Hematopoietic multipotent progenitor cell treated with erythropoietin and hydrocortisone succinate and interleukin-3 and kit ligand, for 8 days (in vitro differentiated cells): ENCODE measurements at regions not wholly inside any gene's neighbourhood (a gene's known extent, or its start where the extent isn't known, plus 50 kb on each side); places are given as distances from the start of the nearest gene placed in this dataset.
"Not testable (repeated sequence)": the region's sequence is repeated elsewhere in the genome, so short reads cannot be mapped to it uniquely, and the experiment has no call there.

ENCODE experiments used
- DNase-seq: peaks from one replicate; pipeline ENCODE4 v3.0.0-alpha.2; 2015

DNA sequence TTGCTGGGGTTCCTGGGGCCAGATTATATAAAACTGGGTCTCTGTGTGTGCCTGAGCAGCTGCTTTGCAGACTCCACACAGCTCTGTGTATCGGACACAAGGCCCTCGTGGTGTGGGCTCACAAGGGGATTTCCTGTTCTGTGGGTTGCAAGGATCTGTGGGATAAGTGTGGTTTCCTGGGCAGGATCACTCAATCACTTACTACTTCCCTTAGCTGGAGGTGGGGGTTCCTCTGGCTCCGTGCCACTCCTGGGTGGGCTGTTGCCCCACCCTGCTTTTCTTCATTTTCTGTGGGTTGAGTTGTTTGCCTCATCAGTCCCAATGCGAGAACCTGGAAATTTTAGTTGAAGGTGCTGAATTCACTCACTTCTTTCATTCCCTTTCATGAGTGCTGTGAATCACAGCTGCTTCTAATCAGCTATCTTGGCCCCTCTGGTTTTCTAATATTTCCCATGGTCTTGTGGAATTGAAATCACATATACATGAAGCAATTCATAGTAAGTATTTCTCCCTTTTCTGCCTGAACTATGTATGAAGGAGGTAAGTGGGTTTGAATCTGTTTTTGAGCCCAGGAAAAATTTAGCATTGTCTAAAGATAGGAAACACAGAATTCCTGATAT lies 196.3 kb downstream of the DCDC2C start:
- no peak for DNase-seq

DNA sequence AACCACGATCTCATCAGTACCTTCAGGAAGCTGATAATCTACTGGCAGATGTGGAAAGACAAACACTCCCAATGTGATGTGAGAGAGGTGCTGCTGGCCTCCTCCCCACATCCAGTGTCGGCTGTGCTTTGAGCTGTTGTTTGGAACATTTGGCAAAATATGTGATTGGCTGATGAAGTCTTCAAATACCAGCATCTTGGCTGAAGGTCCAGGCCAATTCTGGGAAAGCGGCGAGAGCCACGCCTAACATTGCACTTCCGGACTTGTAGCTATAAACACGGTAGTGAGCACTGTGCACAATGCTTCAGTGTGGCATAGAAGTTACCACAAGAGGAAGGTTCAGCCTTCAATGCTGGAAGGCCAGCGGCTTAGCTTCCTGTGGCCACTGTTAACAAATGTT lies 198.8 kb downstream of the DCDC2C start:
- DNase-seq = no peak

DNA sequence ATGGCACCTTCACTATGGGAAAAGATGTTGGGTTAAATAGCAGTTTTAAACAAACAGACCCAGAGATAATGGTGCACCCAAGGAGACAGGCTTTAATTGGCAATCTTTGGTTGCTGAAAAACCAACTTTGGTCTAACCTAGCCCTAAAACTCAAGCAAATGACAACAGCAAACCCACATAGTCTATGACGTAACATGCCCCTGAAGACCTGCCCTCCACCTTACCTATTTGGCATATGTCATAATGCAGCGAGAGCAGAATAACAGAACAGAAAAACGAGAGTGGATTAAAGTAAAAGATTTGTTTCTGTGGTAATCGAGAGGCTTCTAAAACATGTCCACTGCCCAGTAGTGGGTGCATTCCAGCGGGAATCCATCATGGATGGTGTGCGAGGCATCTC lies 200.7 kb downstream of the DCDC2C start:
- DNase-seq = no peak

DNA sequence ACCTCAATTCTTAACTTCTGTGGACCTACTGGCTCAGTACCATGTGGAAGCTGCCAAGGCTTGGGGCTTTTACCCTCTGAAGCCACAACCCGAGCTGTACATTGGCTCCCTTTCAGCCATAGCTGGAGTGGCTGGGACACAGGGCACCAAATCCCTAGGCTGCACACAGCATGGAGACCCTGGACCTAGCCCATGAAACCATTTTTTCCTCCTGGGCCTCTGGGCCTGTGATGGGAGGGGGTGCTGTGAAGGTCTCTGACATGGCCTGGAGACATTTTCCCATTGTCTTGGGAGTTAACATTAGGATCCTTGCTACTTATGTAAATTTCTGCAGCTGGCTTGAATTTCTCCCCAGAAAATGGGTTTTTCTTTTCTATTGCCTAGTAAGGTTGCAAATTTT lies 205.1 kb downstream of the DCDC2C start:
- DNase-seq = not testable (repeated sequence)

DNA sequence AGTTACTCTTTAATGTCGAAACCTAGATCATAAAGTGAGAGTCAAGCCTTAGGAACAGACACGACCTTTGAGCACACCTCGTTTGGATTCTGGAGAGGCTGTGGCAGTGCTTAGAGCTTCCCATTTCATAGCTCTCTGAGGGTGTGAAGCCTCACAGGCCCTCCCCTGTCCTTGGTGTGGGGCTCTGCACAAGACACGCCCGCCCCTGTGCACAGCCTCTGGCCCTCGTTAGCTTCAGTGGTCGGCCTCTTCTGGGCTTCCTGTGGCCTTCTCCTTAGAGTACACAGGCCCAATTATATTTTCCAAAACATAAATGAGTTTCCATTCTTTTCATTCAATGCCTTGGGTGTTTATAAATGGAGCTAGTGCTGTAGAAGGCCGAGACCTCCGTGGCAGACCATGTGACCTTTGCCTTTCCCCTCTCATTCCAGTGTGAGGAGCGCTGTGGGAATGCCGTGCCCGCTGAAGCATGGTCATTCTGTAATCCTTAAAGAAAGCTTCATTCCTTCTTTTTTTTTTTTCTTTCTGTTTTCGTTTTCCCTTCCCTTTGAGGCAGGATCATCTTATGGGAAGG lies 208.6 kb downstream of the DCDC2C start:
- no peak for DNase-seq

DNA sequence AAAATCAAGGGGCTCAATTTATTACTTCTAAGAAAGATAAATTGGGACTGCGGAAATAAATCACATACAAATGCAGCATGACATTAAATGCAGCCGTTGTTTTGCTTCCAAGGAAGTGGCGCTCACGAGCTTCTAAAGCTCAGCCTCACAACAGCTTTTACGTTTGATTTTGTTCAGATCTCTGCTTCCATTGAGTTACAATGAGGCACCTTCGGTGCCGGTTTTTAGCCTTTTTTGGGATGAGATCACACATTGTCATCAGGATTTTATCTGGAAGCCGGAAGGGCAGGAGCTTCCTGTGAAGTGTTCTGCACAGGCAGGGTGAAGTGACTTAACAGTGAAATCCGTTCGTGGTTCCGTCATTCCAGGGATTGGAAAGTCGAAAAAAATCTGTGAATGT lies 209.8 kb downstream of the DCDC2C start:
- no peak for DNase-seq

DNA sequence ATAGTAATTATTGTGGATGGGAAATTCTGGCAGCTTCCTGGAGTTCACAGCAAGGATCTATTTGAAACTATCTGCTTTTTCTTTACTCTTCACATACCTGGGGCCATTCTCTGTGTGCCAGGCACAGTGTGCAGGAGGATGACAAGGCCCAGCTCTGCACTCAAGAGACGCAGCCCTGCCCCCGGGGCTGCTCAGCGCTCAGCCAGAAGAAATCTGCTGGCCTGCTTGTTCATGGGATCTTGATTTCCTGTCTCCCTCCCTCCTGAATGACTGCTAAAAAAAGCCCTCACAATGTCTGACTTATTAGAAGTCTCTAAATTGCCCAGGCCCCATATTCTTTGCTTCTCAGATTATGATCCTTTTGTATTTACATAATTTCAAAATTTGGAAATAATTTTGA lies 210.9 kb downstream of the DCDC2C start:
- no peak for DNase-seq

DNA sequence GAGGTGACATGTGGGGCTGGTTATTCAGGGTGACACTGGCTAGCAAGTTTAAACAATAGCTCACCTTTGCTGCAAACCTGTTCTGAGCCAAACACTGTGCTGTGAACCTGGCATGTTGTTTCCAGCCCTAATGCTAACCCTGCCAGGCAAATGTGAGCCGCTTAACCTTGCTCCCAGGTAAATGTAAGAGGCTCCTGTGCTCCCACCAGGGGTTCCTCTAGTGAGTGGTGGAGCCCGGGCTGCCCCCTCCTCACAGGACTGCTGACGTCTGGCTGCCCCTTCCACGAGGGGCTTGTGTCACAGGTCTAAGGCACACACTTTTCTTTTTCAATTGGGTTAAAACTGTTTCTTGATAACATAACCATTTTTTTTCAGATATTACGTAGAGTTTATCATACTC lies 223.7 kb downstream of the DCDC2C start:
- no peak for DNase-seq

DNA sequence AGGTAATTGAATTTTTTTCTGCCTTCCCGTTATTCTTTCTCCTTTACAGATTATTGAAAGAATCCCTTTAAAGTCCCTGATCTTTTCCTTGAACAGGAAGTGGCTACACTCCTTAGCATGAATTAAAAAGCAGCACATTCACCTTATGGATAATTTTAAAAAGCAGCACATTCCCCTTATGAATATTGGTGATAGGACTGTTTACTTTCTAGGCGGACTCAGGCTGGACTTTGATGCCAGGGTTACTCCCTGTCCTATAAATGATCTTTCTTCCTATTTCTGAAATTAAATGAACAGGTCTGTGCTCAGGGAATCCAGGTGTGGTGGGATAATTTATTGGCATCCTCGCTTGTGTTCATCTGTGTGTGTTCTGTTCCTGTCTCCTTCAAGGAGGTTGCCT lies 226.0 kb downstream of the DCDC2C start:
- no peak for DNase-seq

DNA sequence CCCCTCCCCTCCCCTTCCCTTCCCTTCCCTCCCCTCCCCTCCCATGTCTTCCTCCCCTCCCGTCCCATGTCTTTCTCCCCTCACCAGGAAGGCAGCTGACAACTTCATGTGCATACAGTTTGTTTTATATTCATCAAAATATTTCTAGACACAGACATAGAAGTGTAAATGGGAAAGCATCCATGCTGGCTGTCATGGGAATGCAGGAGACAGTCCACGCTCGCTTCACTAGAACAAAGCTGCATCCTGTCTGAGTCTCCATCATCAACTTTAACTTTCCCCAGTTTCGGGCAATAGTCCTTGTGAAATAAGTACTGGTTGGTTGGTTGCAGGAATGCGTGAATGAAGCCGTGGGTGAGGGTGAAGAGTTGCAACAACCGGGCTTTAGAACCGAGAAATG lies 226.9 kb downstream of the DCDC2C start:
- no peak for DNase-seq

DNA sequence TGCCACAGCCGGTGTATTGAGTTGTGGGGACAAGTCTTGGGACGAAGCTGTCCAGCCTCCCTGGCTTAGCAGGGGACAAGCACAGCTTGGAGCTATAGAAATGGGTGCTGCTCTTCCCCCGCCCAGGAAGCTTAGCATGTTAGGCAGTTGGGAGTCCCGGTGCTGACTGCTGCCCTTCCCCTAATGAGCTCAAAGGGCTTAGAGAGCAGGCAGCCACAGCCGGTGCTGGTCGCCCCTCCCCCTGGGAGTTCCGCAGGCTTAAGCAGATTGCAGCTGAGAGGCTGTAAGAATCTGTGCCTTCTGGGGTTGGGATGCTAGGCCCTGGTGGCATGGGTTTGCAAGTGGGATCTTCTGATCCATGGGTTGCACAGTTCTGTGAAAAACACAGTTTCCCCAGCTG lies 237.3 kb downstream of the DCDC2C start:
- no peak for DNase-seq

DNA sequence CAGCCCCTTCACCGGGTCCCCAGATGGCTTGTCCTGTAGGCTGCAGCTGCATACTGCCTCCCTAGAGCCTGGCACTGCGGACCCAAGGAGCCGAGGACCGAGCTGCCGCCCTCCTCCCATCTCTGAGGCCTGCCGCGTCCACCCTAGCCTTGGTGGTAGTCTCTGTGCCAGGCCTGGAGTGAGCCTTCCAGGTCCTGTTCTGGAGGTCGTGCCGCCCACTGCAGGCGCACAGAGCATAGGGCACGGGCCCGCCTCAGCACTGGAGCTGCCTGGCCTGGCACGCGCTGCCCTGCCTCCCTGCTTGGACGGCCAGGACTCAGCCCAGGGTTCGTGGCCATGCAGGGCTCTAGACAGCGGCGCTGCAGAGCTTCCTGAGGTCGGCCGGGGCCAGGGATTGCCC lies 239.5 kb downstream of the DCDC2C start:
- DNase-seq = no peak

DNA sequence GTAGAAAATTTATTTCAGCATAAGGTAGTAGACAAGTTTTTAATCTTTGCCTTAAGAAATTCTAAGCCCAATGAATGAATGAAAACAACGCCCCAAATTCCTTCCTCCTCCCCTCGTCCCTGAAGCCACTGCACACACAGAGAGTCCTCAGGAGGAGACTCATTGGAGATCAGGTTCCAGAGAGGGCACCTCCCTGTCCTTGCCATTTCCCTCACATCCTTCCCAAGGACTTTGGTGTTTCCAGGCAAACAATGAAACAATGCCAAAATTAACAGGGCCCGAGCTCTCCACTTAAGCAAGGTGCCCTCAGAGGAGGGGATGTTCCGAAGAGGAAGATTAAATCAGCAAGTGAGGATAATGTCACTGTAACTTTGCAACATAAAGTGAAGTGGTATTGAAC lies 240.7 kb downstream of the DCDC2C start:
- no peak for DNase-seq

DNA sequence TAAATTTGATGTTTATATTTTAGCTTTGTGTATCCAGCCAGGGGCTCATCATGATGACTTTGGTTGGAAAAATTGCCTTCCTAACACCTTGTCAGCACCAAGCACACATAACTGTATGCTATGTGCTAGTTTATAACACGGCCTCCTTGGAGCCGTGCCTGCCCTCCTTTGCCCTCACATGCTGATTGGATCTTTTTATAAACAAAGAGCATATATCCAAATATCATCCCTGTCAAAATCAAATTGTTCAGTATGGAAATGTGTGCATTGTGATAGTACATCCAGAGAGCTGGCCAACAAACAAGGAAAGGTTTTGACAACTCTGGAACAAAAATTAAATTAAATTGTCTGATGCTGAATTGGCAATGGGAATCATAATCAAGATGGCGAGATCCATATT lies 241.5 kb downstream of the DCDC2C start:
- no peak for DNase-seq

DNA sequence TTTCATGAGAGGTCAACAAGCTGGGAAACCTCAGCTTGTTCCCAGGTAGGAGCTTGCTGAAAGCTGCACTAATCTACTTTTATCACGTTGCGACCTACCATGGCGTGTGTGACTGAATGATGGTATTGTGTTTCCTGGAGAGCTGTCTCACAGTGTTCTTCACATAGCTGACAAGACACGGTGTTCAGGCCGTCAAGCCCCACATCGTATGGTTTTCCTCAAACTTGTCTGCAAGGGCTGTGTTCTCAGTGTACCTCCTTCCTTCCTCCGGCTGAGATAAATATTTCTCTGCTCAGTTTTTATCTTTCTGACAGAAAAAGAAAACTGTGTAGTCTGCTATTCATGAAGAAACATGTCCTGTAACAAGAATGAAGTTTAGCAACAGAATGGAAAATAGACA lies 244.8 kb downstream of the DCDC2C start:
- DNase-seq = no peak

DNA sequence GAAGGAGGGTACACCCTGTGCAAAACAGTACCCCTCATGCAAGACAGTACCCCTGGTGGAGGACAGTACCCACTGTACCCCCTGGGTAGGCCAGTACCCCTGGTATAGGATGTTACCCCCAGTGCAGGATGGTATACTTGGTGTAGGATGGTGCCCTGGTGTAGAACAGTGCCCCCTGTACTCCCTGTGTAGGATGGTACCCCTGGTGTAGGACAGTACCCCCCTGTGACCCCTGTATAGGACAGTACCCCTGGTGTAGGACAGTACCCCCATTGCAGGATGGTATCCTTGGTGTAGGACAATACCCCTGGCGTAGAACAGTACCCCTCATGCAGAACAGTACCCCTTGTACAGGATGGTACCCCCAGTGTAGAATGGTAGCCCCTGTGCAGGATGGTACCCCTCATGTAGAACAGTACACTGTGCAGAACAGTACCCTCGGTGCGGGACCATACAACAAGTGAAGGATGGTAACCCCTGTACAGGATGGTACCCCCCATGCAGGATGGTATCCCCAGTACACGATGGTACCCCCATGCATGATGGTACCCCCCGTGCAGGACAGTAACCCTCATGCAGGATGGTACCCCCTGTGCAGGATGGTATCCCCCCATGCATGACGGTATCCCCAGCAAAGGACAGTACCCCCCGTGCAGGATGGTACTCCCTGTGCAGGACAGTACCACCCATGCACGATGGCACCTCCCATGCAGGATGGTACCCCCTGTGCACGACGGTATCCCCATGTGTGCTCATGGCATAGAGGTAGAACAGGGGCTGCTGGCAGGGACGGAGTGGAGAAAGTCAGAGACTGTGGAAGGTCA lies 248.0 kb downstream of the DCDC2C start:
- DNase-seq = no peak

DNA sequence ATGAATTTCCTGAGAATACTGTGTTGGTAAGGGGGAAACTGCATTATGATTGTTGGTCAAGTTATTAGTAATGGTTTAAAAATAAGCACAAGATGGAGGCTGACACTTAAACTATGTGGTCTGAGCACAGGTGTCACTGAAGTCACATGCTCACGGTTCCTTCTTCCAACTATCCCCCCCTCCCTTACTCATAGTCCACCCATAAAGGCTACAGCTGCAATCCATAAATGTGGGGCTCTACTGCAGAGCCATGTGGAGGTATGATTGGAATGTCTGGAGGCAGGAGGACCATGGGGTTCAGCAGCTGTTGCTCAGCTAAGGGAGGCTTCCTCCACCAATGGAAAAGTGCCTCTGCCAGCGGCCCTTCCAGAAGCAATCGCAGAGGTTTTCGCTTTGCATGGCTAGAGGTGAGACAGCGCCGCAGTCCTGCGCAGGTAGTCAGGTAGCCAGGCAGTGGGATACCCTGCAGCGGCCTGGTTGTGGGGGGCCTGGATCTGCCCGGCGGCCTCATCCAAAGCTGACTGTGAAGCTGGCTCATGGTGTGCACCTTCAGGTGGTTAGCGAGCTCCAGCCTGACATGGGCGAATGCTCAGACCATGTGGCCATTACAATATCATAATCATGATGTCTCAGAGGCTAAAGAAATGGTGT lies 249.6 kb downstream of the DCDC2C start:
- DNase-seq = no peak

DNA sequence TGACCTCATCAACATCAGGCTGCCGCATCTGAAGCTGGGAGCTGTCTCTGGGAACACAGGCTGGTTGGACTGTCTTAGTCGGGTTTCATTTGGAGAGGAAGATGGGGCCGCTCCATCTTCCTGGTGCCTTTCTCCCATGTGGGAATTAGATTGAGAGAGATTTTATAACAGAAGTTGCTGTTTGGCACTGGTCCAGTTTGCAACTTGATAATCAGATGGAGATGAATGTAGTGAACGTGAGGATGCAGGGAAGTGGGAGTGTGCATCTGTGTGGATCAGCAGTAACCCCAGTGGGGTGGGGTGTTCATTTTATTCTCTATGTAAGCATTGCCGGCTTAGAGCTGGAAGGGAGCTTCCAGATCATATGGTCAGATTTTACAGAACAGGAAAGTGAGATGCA lies 250.9 kb downstream of the DCDC2C start:
- no peak for DNase-seq

DNA sequence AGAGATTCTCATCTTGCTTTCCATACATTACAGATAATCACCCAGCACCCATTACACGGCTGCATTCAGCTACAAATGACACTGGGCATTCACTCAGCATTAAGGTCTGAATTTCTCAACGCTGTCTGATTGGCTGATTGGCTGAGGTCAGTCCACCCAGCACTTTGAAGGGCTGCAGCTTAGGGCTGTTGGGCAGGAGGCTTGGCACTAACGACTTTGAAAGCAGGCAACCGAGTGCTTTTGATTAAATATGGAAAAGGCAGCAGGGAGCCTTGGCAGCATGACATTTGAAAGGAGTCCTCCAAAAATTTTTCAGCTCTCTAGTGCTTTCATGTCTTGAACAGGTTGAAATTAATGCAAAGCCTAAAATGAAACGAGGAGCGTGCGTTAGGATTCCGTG lies 253.0 kb downstream of the DCDC2C start:
- no peak for DNase-seq

DNA sequence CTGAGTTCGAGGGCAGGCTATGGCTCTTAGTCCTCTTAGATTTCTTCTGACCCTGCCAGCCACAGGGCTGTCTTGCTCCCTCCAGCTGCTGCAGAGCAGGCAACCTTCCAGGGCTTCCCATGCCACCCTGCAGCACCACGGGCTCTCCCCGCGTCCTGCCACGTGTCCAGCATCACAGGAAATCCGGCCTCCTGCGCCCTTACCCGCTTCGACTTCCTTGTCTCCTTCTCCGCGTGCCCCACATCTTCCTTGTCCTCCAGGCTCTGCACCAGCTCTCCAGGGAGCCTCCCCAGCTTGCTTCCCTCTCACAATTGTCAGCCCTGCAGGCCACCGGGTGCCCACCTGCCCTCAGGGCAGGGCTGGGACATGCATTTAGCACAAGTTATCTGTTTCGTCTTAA lies 253.5 kb downstream of the DCDC2C start:
- no peak for DNase-seq

DNA sequence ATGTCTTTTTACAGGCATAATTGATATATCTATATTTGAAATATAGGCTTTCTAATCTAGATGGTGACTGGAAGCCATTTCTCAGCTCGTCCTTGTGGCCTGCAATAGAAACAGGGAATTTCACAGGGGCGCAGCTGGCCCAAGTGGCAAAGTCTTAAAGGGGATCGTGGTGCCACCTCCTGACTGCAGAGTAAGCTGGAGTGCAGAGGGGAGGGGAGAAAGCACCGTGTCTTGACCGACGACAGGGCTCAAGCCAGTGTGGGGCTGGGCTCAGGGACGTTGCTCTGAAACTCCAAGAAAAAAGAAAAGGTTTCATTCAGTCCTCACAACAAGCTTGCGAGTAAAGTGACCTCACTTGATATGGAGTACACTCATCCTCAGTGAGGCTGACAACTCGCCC lies 255.1 kb downstream of the DCDC2C start:
- no peak for DNase-seq

DNA sequence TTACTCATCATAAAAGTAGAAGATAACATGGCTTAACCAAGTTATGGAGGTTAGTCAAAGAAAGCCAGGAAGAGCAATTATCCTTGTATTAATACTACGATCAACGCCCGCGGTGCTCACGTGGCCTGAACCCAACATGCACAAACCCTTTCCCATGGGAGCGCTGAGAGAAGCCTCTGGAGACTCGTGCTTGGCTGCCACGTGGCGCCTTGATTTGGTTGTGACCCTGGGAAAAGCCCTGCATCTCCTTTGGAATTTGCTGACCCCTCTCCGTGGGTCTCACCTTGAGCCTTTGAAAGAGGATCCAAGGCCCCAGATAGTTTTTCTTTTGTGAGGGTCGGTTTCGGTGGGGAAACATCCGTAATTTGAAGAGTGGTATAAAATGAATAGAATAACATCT lies 255.6 kb downstream of the DCDC2C start:
- no peak for DNase-seq

DNA sequence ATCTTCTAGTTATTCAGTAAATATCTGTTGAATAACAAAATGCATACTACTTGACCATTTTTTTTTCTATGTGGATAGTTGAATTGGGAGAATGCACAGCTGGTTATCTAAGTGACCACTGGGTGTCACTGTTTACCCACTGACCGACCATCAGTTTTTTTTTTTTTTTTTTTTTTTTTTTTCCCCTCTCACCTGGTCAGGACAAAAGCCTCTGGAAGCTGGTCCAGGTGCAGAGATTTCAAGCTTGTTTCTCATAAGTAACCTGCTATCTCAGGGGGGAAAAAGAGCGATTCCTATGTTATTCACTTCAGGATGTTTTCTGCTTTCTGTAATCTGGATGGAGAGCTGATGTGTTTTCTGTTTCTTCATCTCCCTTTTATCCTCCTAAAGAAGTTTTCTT lies 256.0 kb downstream of the DCDC2C start:
- DNase-seq = peak; percentile 27

DNA sequence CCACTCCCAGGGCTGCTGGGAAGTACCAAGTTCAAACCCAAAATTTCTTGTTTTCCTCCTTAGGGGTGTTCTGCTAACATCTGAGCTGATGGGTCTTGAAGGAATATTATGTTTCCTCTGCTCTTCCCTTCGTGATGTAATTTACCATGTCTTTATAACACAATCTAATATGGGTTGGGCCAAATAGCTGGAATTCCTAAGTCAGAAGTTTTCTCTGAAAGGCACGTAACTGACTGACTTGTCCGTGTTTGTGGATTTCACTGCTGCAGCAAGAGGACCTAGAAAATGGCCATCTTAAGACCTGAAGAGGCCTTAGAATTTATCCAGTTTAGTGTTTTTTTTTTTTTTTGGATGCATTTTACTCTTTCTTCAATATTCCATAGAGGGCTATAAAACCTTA lies 256.7 kb downstream of the DCDC2C start:
- no peak for DNase-seq
